ENCODE measurements at regions not wholly inside any gene's neighbourhood (a gene's known extent, or its start where the extent isn't known, plus 50 kb on each side); places are given as distances from the start of the nearest gene placed in this dataset.

DNA sequence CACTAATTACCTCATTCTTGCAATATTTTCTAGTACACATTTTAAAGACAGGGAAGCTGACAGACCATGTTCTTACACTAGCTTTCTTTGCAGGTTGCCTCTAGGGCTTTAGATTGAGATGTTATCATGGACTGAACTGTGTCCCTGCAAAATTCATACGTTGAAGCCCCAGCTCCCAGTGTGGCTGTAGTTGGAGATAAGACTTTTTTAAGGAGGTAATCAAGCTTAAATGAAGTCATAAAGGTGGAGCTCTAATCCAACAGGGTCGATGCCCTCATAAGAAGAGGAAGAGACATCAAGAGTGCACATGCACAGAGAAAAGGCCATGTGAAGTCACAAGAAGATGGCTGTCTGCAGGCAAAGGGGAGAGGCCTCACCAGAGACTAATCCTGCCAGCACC, 471.2 kb upstream of the ACTBL2 start:
- intact Hi-C loops (cut with DNase I; ENCODE audit: low total_unique reads), result no loop called here
- no peak overlapping the region for H3K4me3 ChIP-seq
- 22 to 47% (median 28%) methylated on average over 2 of the region's 2 CpGs for WGBS, 5 donors
- DNase-seq, result no peak
- TF ChIP-seq, protein P1, sequence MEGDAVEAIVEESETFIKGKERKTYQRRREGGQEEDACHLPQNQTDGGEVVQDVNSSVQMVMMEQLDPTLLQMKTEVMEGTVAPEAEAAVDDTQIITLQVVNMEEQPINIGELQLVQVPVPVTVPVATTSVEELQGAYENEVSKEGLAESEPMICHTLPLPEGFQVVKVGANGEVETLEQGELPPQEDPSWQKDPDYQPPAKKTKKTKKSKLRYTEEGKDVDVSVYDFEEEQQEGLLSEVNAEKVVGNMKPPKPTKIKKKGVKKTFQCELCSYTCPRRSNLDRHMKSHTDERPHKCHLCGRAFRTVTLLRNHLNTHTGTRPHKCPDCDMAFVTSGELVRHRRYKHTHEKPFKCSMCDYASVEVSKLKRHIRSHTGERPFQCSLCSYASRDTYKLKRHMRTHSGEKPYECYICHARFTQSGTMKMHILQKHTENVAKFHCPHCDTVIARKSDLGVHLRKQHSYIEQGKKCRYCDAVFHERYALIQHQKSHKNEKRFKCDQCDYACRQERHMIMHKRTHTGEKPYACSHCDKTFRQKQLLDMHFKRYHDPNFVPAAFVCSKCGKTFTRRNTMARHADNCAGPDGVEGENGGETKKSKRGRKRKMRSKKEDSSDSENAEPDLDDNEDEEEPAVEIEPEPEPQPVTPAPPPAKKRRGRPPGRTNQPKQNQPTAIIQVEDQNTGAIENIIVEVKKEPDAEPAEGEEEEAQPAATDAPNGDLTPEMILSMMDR (IDR thresholded peaks at IDR 0.05 in 8 of 11, conservative IDR thresholded peaks at IDR 0.05 in 3 of 11), result no peak
- TF ChIP-seq POLR2AphosphoS5 (IDR thresholded peaks at IDR 0.05) (no peak), POLR2A (IDR thresholded peaks at IDR 0.05) (no peak)
- no peaks in the 10 kb centered on the region for H3K9me3 ChIP-seq
- H3K36me3 ChIP-seq, result no peaks in the 10 kb centered on the region
- H3K4me1 ChIP-seq, result no peaks in the 10 kb centered on the region
- H3K27me3 ChIP-seq (replicated peaks in 1 of 7), result no peaks in the 10 kb centered on the region
- no peak overlapping the region for H3K27ac ChIP-seq

DNA sequence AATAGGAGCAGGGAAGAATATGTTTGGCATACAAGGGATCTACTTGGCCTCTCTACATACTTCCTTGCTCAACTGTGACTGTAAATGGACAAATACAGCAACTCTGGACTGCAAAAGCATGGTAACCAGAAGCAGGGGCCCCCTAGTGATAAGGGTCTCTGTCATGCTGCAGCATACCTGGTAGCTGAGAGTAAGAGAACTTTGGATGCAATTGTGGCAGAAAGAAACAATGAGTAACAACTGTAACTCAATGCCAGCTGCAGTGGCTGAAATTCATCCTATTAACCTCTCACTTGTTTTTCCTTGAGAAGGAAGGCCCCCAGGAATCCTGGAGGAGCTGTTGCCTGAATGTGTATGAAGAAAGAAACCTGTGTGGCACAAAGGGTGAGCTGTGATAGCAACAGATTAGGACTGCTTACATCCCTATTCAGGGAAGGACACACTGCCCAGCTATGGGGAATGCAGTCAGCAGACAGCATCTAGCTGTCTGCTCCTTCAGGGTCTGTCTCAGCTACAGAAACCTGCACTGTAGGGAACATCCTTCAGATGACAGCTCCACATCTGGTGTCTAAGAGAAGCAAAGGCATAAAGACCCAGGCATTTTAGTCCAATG, 468.1 kb upstream of the ACTBL2 start:
- intact Hi-C loops (cut with DNase I; ENCODE audit: low total_unique reads), result no loop called here
- no peak overlapping the region for H3K4me3 ChIP-seq
- H3K9me3 ChIP-seq, result peaks cover 0 to 3% (median 0%) of the 10 kb centered on the region in 8 donors
- no peaks in the 10 kb centered on the region for H3K4me1 ChIP-seq
- H3K27ac ChIP-seq, result no peak overlapping the region
- DNase-seq, result no peak
- H3K27me3 ChIP-seq (replicated peaks in 1 of 7), result no peaks in the 10 kb centered on the region
- TF ChIP-seq POLR2AphosphoS5 (IDR thresholded peaks at IDR 0.05) (no peak), POLR2A (IDR thresholded peaks at IDR 0.05) (no peak)
- TF ChIP-seq, protein P1 (IDR thresholded peaks at IDR 0.05 in 8 of 11, conservative IDR thresholded peaks at IDR 0.05 in 3 of 11), result no peak
- no peaks in the 10 kb centered on the region for H3K36me3 ChIP-seq

DNA sequence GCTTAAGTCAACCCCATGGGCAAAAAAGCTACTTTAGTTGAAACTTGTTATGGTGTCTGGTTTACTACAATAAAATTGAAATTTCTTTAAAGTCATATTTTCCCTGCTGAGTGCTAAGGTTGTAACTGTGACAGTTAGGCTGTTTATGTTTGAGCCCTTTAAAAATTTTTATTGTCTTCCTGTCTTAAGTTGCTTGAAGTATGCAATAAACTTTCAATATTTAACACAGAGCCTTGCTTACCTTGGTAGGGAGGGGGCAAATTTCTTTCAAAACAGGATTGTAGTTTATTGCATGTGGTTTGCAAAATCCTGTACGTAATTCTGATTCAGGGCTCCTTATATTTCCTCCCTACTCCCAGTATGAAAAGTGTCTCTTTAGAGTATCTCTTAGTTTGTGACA, 465.5 kb upstream of the ACTBL2 start:
- intact Hi-C loops (cut with DNase I; ENCODE audit: low total_unique reads), result no loop called here
- 40 to 89% (median 63%) methylated on average over 1 of the region's 1 CpG for WGBS, 5 donors
- TF ChIP-seq POLR2AphosphoS5 (IDR thresholded peaks at IDR 0.05), result no peak
- TF ChIP-seq POLR2A (IDR thresholded peaks at IDR 0.05), result no peak
- TF ChIP-seq, protein P1 (IDR thresholded peaks at IDR 0.05 in 8 of 11, conservative IDR thresholded peaks at IDR 0.05 in 3 of 11), result no peak
- Histone ChIP-seq H3K27ac (no peak overlapping the region), H3K27me3 (replicated peaks in 1 of 7) (no peaks in the 10 kb centered on the region), H3K4me3 (no peak overlapping the region), H3K36me3 (no peaks in the 10 kb centered on the region), H3K4me1 (no peaks in the 10 kb centered on the region), H3K9me3 (peaks cover 0 to 3% (median 0%) of the 10 kb centered on the region in 8 donors)
- no peak for DNase-seq

DNA sequence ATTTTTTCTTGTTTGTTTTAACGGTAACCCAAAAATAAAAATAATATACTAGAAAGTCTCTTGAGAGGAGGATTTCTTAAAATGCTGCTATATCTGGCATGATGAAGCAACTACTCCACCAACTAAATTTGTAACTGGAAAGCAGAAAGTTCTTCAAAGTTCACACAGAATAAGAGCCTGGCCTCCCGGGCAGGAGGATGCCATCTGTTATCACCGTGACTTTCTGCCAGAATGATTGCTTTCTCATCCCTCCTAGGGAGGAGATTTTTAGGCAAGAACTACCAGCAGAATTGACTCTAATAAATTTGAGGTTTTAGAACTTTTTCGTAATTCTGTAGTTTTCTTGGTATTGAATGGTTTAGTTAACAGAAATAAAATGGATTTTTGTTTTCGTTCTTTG, 464.6 kb upstream of the ACTBL2 start:
- no peak overlapping the region for H3K27ac ChIP-seq
- H3K4me3 ChIP-seq, result no peak overlapping the region
- DNase-seq, result no peak
- no peaks in the 10 kb centered on the region for H3K4me1 ChIP-seq
- H3K27me3 ChIP-seq (replicated peaks in 1 of 7), result no peaks in the 10 kb centered on the region
- intact Hi-C loops (cut with DNase I; ENCODE audit: low total_unique reads), result no loop called here
- 80 to 88% (median 82%) methylated on average over 5 of the region's 5 CpGs for WGBS, 5 donors
- peaks cover 0 to 3% (median 0%) of the 10 kb centered on the region in 8 donors for H3K9me3 ChIP-seq
- TF ChIP-seq, protein P1 (IDR thresholded peaks at IDR 0.05 in 8 of 11, conservative IDR thresholded peaks at IDR 0.05 in 3 of 11), result no peak
- TF ChIP-seq POLR2A (IDR thresholded peaks at IDR 0.05) (no peak), POLR2AphosphoS5 (IDR thresholded peaks at IDR 0.05) (no peak)
- H3K36me3 ChIP-seq, result no peaks in the 10 kb centered on the region

Data from spleen (tissue), 11 donors.